Peyer's patch (tissue), 4 donors: ENCODE measurements at regions not wholly inside any gene's neighbourhood (a gene's known extent, or its start where the extent isn't known, plus 50 kb on each side); places are given as distances from the start of the nearest gene placed in this dataset.

Experiments
- DNase-seq, 3 donors: peaks; one replicate each; pipeline ENCODE4 v3.0.0-alpha.2; 2017 to 2019
- H3K27ac ChIP-seq, 4 donors: fragments of 200-600 bp; sonication (generic); one replicate each; pipeline ENCODE4 v1.5.1; 2016 to 2019
- H3K27me3 ChIP-seq, 2 donors: fragments of 200-600 bp; sonication (generic); one replicate each; pipeline ENCODE4 v1.5.1; 2019
- H3K36me3 ChIP-seq, 3 donors: fragments of 200-600 bp; sonication (generic); one replicate each; pipeline ENCODE4 v1.5.1; 2016 to 2019
- H3K4me1 ChIP-seq, 4 donors: fragments of 200-600 bp; sonication (generic); one replicate each; pipeline ENCODE4 v1.5.1; 2016 to 2019
- H3K4me3 ChIP-seq, 4 donors: fragments of 200-600 bp; sonication (generic); 1 replicate in 3 of 4; 2 replicates in 1 of 4; pipeline ENCODE4 v1.5.1; 2016 to 2019; ENCODE audit warnings: mild to moderate bottlenecking in 1 of 4
- H3K9me3 ChIP-seq, 4 donors: fragments of 200-600 bp; sonication (generic); one replicate each; pipeline ENCODE4 v1.5.1; 2016 to 2019; ENCODE audit warnings: mild to moderate bottlenecking in 1 of 4
- CTCF ChIP-seq, 6 experiments: fragments of 450-650 bp in 4 of 6; fragments of 200-600 bp in 2 of 6; sonication (generic) in 1 of 6; IDR thresholded peaks; one replicate each; pipeline ENCODE4 v1.5.1; 2017 to 2019; ENCODE audit warnings: antibody characterized with exemption in 6 of 6, mild to moderate bottlenecking in 3 of 6, moderate library complexity in 1 of 6
- POLR2A ChIP-seq, 2 donors: fragments of 450-650 bp; IDR thresholded peaks; one replicate each; pipeline ENCODE4 v1.5.1; 2017; ENCODE audit warnings: antibody characterized with exemption in 2 of 2, mild to moderate bottlenecking in 2 of 2, moderate library complexity in 2 of 2

- TF ChIP-seq POLR2A (IDR thresholded peaks at IDR 0.05) = no peak
- TF ChIP-seq CTCF (IDR thresholded peaks at IDR 0.05) = no peak
- H3K9me3 ChIP-seq = no peaks in the 10 kb centered on the region
- no peak for DNase-seq
- H3K4me3 ChIP-seq = no peak overlapping the region
- no peaks in the 10 kb centered on the region for H3K27me3 ChIP-seq
- H3K4me1 ChIP-seq = no peaks in the 10 kb centered on the region
- H3K36me3 ChIP-seq = no peaks in the 10 kb centered on the region
- H3K27ac ChIP-seq = no peak overlapping the region
Measured at GRCh38 chr20:22810030-22810429, 225.1 kb upstream of the SSTR4 start.

- Histone ChIP-seq H3K27me3 (no peaks in the 10 kb centered on the region), H3K27ac (no peak overlapping the region), H3K4me3 (no peak overlapping the region), H3K4me1 (no peaks in the 10 kb centered on the region), H3K9me3 (no peaks in the 10 kb centered on the region), H3K36me3 (no peaks in the 10 kb centered on the region)
- DNase-seq = no peak
- no peak for TF ChIP-seq CTCF (IDR thresholded peaks at IDR 0.05)
- no peak for TF ChIP-seq POLR2A (IDR thresholded peaks at IDR 0.05)
Measured at GRCh38 chr20:22810626-22811569, 224.2 kb upstream of the SSTR4 start.

- Histone ChIP-seq H3K9me3 (no peaks in the 10 kb centered on the region), H3K4me3 (no peak overlapping the region), H3K27ac (no peak overlapping the region), H3K36me3 (no peaks in the 10 kb centered on the region), H3K4me1 (no peaks in the 10 kb centered on the region), H3K27me3 (no peaks in the 10 kb centered on the region)
- DNase-seq = no peak
- no peak for TF ChIP-seq CTCF (IDR thresholded peaks at IDR 0.05)
- TF ChIP-seq POLR2A (IDR thresholded peaks at IDR 0.05) = no peak
Measured at GRCh38 chr20:22814471-22815205, 220.5 kb upstream of the SSTR4 start.

- Histone ChIP-seq H3K27me3 (no peaks in the 10 kb centered on the region), H3K27ac (no peak overlapping the region), H3K9me3 (no peaks in the 10 kb centered on the region), H3K4me1 (no peaks in the 10 kb centered on the region), H3K4me3 (no peak overlapping the region), H3K36me3 (no peaks in the 10 kb centered on the region)
- no peak for DNase-seq
- TF ChIP-seq POLR2A (IDR thresholded peaks at IDR 0.05) (no peak), CTCF (IDR thresholded peaks at IDR 0.05) (no peak)
Measured at GRCh38 chr20:22815206-22815551, 219.9 kb upstream of the SSTR4 start.

DNA sequence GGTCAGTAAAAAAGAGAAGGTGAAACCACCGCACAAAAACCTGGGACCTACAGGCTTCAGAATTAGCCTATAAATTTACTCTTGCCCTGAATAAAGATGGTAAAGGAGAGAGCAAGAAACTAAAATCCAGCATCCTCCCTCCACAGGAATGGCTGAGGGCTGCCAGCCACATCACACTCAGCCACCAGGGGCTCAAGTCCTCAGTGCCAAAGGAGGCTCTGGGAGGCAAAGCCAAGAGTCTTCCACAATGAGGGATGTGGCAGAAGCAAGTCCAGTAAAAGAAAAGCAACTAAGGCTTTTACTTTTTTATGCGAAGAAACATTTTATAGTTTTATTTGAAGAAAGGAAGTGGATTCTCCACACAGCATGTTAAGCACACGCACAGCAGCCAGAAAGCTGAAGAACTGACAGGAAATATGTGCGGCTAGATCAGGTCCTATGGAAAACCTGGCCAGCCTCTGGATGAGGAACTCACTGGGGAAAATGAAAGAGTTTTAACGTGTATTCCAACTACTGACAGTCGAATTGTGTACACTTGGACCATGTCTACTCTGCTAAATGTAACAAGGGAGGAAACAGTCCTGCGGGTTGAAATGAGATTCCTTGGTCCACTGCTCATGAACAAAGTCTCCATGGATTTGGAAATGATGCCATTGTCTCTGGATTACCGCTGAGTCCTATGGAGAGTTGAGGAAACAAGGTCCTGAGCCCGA lies 219.4 kb upstream of the SSTR4 start:
- H3K36me3 ChIP-seq = no peaks in the 10 kb centered on the region
- H3K4me3 ChIP-seq = no peak overlapping the region
- DNase-seq = no peak
- no peaks in the 10 kb centered on the region for H3K27me3 ChIP-seq
- no peaks in the 10 kb centered on the region for H3K9me3 ChIP-seq
- TF ChIP-seq POLR2A (IDR thresholded peaks at IDR 0.05) = no peak
- no peak for TF ChIP-seq CTCF (IDR thresholded peaks at IDR 0.05)
- H3K4me1 ChIP-seq = no peaks in the 10 kb centered on the region
- H3K27ac ChIP-seq = no peak overlapping the region
